ENCODE measurements at regions not wholly inside any gene's neighbourhood (a gene's known extent, or its start where the extent isn't known, plus 50 kb on each side); places are given as distances from the start of the nearest gene placed in this dataset.

- Histone ChIP-seq H3K4me3 (ENCODE audit: low read length) (no peak overlapping the region), H3K4me2 (ENCODE audit: low read length) (no peak overlapping the region), H3K9me2 (ENCODE audit: insufficient read depth, low read length) (no peaks in the 10 kb centered on the region), H3K9me3 (ENCODE audit: low read length) (no peaks in the 10 kb centered on the region), H3K79me2 (replicated peaks; ENCODE audit: insufficient read depth, low read length) (no peaks in the 10 kb centered on the region), H3F3A (ENCODE audit: insufficient read depth, low read length, poor library complexity, severe bottlenecking) (no peaks in the 10 kb centered on the region), H3K27me3 (ENCODE audit: insufficient read depth, low read depth, low read length) (no peaks in the 10 kb centered on the region), H4K20me1 (ENCODE audit: insufficient read depth) (no peaks in the 10 kb centered on the region), H3K36me3 (ENCODE audit: insufficient read depth, low read length) (no peaks in the 10 kb centered on the region), H3K27ac (ENCODE audit: low read length) (no peak overlapping the region), H2AFZ (ENCODE audit: low read depth, low read length) (no peak overlapping the region), H3K9ac (ENCODE audit: low read length) (no peak overlapping the region)
- TF ChIP-seq, protein P1, sequence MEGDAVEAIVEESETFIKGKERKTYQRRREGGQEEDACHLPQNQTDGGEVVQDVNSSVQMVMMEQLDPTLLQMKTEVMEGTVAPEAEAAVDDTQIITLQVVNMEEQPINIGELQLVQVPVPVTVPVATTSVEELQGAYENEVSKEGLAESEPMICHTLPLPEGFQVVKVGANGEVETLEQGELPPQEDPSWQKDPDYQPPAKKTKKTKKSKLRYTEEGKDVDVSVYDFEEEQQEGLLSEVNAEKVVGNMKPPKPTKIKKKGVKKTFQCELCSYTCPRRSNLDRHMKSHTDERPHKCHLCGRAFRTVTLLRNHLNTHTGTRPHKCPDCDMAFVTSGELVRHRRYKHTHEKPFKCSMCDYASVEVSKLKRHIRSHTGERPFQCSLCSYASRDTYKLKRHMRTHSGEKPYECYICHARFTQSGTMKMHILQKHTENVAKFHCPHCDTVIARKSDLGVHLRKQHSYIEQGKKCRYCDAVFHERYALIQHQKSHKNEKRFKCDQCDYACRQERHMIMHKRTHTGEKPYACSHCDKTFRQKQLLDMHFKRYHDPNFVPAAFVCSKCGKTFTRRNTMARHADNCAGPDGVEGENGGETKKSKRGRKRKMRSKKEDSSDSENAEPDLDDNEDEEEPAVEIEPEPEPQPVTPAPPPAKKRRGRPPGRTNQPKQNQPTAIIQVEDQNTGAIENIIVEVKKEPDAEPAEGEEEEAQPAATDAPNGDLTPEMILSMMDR (IDR thresholded peaks at IDR 0.05; ENCODE audit: poor library complexity, severe bottlenecking): no peak
- no peak for TF ChIP-seq MXI1 (conservative IDR thresholded peaks at IDR 0.05; ENCODE audit: poor library complexity, severe bottlenecking)
- TF ChIP-seq EP300 (conservative IDR thresholded peaks at IDR 0.05; ENCODE audit: poor library complexity, severe bottlenecking): no peak
- TF ChIP-seq POLR2AphosphoS5 (IDR thresholded peaks at IDR 0.05): no peak
- no peak for TF ChIP-seq SMC3 (conservative IDR thresholded peaks at IDR 0.05; ENCODE audit: poor library complexity)
- TF ChIP-seq, protein P2, sequence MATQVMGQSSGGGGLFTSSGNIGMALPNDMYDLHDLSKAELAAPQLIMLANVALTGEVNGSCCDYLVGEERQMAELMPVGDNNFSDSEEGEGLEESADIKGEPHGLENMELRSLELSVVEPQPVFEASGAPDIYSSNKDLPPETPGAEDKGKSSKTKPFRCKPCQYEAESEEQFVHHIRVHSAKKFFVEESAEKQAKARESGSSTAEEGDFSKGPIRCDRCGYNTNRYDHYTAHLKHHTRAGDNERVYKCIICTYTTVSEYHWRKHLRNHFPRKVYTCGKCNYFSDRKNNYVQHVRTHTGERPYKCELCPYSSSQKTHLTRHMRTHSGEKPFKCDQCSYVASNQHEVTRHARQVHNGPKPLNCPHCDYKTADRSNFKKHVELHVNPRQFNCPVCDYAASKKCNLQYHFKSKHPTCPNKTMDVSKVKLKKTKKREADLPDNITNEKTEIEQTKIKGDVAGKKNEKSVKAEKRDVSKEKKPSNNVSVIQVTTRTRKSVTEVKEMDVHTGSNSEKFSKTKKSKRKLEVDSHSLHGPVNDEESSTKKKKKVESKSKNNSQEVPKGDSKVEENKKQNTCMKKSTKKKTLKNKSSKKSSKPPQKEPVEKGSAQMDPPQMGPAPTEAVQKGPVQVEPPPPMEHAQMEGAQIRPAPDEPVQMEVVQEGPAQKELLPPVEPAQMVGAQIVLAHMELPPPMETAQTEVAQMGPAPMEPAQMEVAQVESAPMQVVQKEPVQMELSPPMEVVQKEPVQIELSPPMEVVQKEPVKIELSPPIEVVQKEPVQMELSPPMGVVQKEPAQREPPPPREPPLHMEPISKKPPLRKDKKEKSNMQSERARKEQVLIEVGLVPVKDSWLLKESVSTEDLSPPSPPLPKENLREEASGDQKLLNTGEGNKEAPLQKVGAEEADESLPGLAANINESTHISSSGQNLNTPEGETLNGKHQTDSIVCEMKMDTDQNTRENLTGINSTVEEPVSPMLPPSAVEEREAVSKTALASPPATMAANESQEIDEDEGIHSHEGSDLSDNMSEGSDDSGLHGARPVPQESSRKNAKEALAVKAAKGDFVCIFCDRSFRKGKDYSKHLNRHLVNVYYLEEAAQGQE (IDR thresholded peaks at IDR 0.05; ENCODE audit: borderline replicate concordance): no peak
- no peak for TF ChIP-seq TAF1 (IDR thresholded peaks at IDR 0.05; ENCODE audit: low read depth)
- TF ChIP-seq EZH2 (IDR thresholded peaks at IDR 0.05; ENCODE audit: borderline replicate concordance, insufficient read depth, low read length, poor library complexity, severe bottlenecking): no peak
Measured at GRCh38 chr15:39194106-39194830, 386.6 kb upstream of the THBS1 start.

GRCh38 chr15:39195961-39196486 is 384.9 kb upstream of the THBS1 start:
- no peak overlapping the region for H3K4me2 ChIP-seq (ENCODE audit: low read length)
- H3K27me3 ChIP-seq (ENCODE audit: insufficient read depth, low read depth, low read length): no peaks in the 10 kb centered on the region
- H2AFZ ChIP-seq (ENCODE audit: low read depth, low read length): no peak overlapping the region
- no peaks in the 10 kb centered on the region for H3K9me2 ChIP-seq (ENCODE audit: insufficient read depth, low read length)
- TF ChIP-seq MXI1 (conservative IDR thresholded peaks at IDR 0.05; ENCODE audit: poor library complexity, severe bottlenecking): no peak
- TF ChIP-seq, protein P2 (IDR thresholded peaks at IDR 0.05; ENCODE audit: borderline replicate concordance): no peak
- TF ChIP-seq EP300 (conservative IDR thresholded peaks at IDR 0.05; ENCODE audit: poor library complexity, severe bottlenecking): no peak
- no peak for TF ChIP-seq SMC3 (conservative IDR thresholded peaks at IDR 0.05; ENCODE audit: poor library complexity)
- TF ChIP-seq, protein P1 (IDR thresholded peaks at IDR 0.05; ENCODE audit: poor library complexity, severe bottlenecking): no peak
- TF ChIP-seq EZH2 (IDR thresholded peaks at IDR 0.05; ENCODE audit: borderline replicate concordance, insufficient read depth, low read length, poor library complexity, severe bottlenecking): no peak
- TF ChIP-seq RAD21 (conservative IDR thresholded peaks at IDR 0.05): no peak
- no peak for TF ChIP-seq TAF1 (IDR thresholded peaks at IDR 0.05; ENCODE audit: low read depth)
- no peak for TF ChIP-seq POLR2AphosphoS5 (IDR thresholded peaks at IDR 0.05)
- no peak overlapping the region for H3K27ac ChIP-seq (ENCODE audit: low read length)
- no peak overlapping the region for H3K9ac ChIP-seq (ENCODE audit: low read length)
- no peaks in the 10 kb centered on the region for H3K36me3 ChIP-seq (ENCODE audit: insufficient read depth, low read length)
- H3K4me3 ChIP-seq (ENCODE audit: low read length): no peak overlapping the region
- H3K79me2 ChIP-seq (replicated peaks; ENCODE audit: insufficient read depth, low read length): no peaks in the 10 kb centered on the region
- no peaks in the 10 kb centered on the region for H4K20me1 ChIP-seq (ENCODE audit: insufficient read depth)
- no peaks in the 10 kb centered on the region for H3K9me3 ChIP-seq (ENCODE audit: low read length)
- H3F3A ChIP-seq (ENCODE audit: insufficient read depth, low read length, poor library complexity, severe bottlenecking): no peaks in the 10 kb centered on the region
